GM10266 (cell line): ENCODE measurements at regions not wholly inside any gene's neighbourhood (a gene's known extent, or its start where the extent isn't known, plus 50 kb on each side); places are given as distances from the start of the nearest gene placed in this dataset.

Experiments used
- DNase-seq: peaks from one replicate; pipeline ENCODE4 v3.0.0; 2012; ENCODE audit errors: extremely low spot score
- TF ChIP-seq, protein P1 (sequence below): IDR thresholded peaks from 2 replicates; pipeline ENCODE4 v1.5.1; 2012; ENCODE audit warnings: mild to moderate bottlenecking, low read depth; ENCODE audit not compliant: control insufficient read depth, insufficient read depth; ENCODE audit errors: missing control alignments

DNA sequence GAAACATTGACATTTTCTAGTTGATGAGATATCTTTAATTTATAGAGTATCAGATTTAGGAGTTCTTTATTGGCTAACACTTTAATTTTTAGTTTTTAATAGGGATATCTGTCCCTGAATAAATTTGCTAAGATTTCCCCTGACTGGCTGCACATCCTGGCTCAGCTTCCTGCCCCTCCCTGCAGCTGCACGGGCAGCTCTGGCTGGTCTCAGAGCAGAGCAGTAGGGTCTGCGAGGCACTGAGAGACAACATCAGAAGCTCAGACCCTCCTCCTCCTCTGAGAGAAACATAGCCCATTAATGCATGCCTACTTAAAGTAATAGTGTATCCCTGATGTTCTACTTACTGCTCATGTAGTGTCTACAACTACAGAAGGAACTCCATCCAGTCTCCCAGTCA is 139.2 kb downstream of the TNFSF13B start:
- TF ChIP-seq, protein P1, sequence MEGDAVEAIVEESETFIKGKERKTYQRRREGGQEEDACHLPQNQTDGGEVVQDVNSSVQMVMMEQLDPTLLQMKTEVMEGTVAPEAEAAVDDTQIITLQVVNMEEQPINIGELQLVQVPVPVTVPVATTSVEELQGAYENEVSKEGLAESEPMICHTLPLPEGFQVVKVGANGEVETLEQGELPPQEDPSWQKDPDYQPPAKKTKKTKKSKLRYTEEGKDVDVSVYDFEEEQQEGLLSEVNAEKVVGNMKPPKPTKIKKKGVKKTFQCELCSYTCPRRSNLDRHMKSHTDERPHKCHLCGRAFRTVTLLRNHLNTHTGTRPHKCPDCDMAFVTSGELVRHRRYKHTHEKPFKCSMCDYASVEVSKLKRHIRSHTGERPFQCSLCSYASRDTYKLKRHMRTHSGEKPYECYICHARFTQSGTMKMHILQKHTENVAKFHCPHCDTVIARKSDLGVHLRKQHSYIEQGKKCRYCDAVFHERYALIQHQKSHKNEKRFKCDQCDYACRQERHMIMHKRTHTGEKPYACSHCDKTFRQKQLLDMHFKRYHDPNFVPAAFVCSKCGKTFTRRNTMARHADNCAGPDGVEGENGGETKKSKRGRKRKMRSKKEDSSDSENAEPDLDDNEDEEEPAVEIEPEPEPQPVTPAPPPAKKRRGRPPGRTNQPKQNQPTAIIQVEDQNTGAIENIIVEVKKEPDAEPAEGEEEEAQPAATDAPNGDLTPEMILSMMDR = no peak
- DNase-seq = no peak

DNA sequence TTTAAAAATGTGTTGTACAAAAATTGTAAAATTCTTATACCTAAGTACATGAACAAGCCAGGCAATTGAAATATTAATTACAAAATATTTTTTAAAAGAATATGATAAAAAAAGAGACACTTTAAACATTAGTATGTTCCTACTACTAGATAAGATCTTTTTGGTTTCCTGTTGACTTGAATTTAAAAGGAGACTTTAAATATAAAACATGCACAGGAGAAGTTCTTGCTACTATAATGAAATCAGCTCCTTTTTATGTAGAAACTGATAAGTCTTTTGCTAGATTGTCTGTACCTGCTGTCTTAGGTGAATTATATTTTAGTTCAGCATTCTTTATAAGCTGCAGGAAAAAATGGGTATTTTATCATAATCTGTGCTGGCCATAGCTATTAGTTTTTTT is 140.2 kb downstream of the TNFSF13B start:
- TF ChIP-seq, protein P1 = no peak
- no peak for DNase-seq

DNA sequence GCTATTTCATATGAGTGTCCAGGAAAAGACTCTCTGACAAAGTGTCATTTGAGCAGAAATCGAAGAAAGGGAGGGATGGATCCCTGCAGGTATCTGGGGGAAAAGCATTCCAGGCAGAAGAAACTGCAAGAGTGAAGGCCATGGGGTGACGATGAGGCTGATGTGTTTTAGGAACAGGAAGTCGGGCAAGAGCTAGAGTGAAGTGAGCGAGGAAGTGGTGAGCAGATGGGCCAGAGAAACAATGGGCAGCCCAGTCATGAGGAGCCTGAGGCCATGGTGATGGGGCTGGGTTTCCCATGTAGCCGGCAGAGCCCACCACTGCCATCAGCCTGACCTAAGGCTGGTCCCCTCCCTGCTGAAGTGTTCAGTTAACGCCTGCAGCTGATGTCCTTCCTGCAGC is 150.2 kb downstream of the TNFSF13B start:
- DNase-seq = no peak
- TF ChIP-seq, protein P1 = no peak

DNA sequence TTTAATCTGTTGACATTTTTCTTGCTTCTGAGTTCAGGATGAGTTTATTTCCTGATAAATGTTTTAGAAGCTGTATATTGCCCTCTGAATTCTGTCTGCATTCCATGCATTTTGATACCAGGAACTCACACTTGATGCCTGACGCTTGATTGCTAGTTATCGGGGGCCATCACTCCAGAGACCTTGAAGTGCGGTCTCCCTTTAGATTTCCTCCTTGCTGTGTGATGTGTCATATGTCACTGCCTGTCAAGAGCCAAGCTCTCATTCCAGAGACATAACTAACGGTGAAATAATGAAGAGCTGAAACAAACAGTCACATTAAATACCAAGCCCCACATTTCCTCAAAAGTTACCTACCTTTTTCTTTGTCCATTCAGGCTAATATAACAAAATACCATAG is 155.5 kb downstream of the TNFSF13B start:
- no peak for DNase-seq
- TF ChIP-seq, protein P1 = no peak

DNA sequence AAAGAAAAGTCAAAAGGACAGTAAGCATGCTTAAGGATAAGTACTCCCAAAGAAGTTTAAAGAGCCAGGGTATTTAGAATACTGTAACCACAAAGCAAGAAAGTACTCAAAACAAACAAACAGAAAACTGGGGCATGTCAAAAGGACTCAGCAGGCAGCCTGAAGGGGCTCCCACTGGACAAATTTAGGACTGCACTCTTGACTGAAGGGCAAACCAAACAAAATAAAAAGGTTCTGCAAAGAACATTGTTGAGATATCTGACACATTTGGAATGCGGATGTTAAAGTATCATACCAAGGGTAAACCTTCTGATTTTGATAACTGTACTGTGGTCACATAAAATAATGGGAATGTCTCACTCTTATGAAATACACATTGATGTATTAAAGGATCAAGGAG is 157.4 kb downstream of the TNFSF13B start:
- TF ChIP-seq, protein P1 = no peak
- DNase-seq = no peak

DNA sequence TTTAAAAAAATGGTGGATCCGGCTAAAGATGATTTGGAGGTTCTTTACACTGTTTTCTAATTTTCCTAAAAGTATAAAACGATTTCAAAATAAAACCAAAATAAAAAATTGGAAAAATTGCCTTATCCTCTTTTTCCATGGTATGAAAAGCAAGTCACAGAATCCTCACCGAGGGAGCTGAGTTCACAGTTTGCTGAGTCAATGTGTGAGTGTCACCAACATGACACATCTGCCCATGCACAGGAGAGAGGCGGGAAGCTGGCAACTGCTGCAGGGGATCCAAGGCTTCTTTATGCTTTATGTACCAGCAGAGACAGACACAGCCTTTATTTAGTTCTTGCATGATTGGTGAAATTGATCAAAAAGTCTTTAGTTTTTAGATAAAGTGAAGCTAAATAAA is 157.8 kb downstream of the TNFSF13B start:
- TF ChIP-seq, protein P1 = no peak

DNA sequence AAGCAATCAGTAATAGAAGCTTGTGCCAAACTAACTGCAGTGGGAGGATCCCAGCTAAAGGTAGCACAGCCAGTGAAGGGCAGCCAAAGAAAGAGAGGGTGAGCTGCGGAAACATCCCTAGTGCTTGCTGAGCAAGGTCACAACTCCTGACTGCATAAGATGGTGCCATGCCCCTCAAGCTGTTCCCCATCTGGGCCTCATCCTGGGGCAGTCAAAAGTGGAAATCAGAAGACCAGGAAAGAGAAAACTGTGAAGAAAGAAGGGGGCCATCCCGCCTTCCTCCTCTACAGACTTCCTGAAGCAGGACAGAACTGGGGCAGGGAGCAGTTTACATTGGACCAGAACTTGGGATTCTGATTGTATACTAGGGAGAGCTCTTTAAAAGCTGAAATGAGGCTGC is 159.2 kb downstream of the TNFSF13B start:
- no peak for DNase-seq
- TF ChIP-seq, protein P1 = no peak

More for the DNA sequence above, 157.8 kb downstream of the TNFSF13B start:
- DNase-seq = no peak
